Endothelial cell of umbilical vein (primary cell): ENCODE measurements at regions not wholly inside any gene's neighbourhood (a gene's known extent, or its start where the extent isn't known, plus 50 kb on each side); places are given as distances from the start of the nearest gene placed in this dataset.

Source experiments
- BruUV-seq: library from RNA; stranded (reverse); fragments of 400-500 nt; replicated peaks from 2 replicates; lab custom pipeline; 2021; lab: Mats Ljungman, UMichigan
- CTCF ChIA-PET: fragments of 300-600, 350-600 bp; sonication (Branson Sonifier 250); formaldehyde crosslinking; loops from one replicate; lab custom pipeline; 2021; ENCODE audit warnings: antibody characterized with exemption, inconsistent platforms; lab: Charles Lee
- POLR2A ChIA-PET: fragments of 300-600, 350-600 bp; sonication (Branson Sonifier 250); formaldehyde crosslinking; loops from one replicate; lab custom pipeline; 2021; ENCODE audit warnings: antibody characterized with exemption, inconsistent platforms; lab: Charles Lee
- DNase-seq: peaks from one replicate; pipeline ENCODE4 v3.0.0-alpha.2; 2011; ENCODE audit warnings: low read depth, low spot score
- FAIRE-seq: peaks from 2 replicates; lab custom pipeline; 2011; peaks lifted over from hg19 to GRCh38; lab: Jason Lieb, UNC
- H2AFZ ChIP-seq: 2 replicates; pipeline ENCODE4 v1.6.0; 2012; ENCODE audit warnings: low read depth, low read length, control low read depth, inconsistent platforms
- H3K27ac ChIP-seq: 2 replicates; pipeline ENCODE4 v1.5.1; 2011; ENCODE audit warnings: low read depth, mild to moderate bottlenecking, control low read depth, low read length, moderate library complexity; ENCODE audit not compliant: insufficient read depth
- H3K27me3 ChIP-seq, 2 experiments: 2 replicates each; pipeline versions ENCODE4 v1.6.0 to v1.6.1; 2011; ENCODE audit warnings: low read length in 2 of 2, mixed read lengths in 1 of 2; ENCODE audit not compliant: control insufficient read depth in 2 of 2, insufficient read depth in 2 of 2
- H3K36me3 ChIP-seq, 2 experiments: 2 replicates in 1 of 2; 3 replicates in 1 of 2; pipeline ENCODE4 v1.5.1; 2011; ENCODE audit warnings: low read length in 2 of 2, mild to moderate bottlenecking in 1 of 2, moderate library complexity in 1 of 2; ENCODE audit not compliant: control insufficient read depth in 2 of 2, insufficient read depth in 2 of 2; ENCODE audit errors: extremely low read depth in 1 of 2
- H3K4me1 ChIP-seq: 3 replicates; pipeline ENCODE4 v1.5.1; 2011; ENCODE audit warnings: mild to moderate bottlenecking, low read length; ENCODE audit not compliant: control insufficient read depth, insufficient read depth; ENCODE audit errors: extremely low read depth
- H3K4me2 ChIP-seq: 2 replicates; pipeline ENCODE4 v1.6.1; 2011; ENCODE audit warnings: low read length, control low read depth, mixed read lengths; ENCODE audit not compliant: insufficient read depth
- H3K4me3 ChIP-seq, 3 experiments: fragments of 200-600 bp in 1 of 3; sonication (generic), shearing (Covaris generic) in 1 of 3; replicated peaks in 1 of 3; 2 replicates each; pipeline ENCODE4 v1.5.1; 2011 to 2016; ENCODE audit warnings: control low read depth in 3 of 3, low read length in 3 of 3, mild to moderate bottlenecking in 2 of 3, inconsistent platforms in 1 of 3, low read depth in 1 of 3, moderate library complexity in 1 of 3; ENCODE audit not compliant: insufficient read depth in 1 of 3
- H3K79me2 ChIP-seq: 2 replicates; pipeline ENCODE4 v1.6.0; 2012; ENCODE audit warnings: low read length, inconsistent platforms; ENCODE audit not compliant: control insufficient read depth, insufficient read depth
- H3K9ac ChIP-seq: replicated peaks from 2 replicates; pipeline ENCODE3; 2011; ENCODE audit warnings: low read length, control low read depth; ENCODE audit not compliant: insufficient read depth; ENCODE audit errors: extremely low read depth
- H3K9me1 ChIP-seq: replicated peaks from 3 replicates; pipeline ENCODE4 v1.6.0; 2011; ENCODE audit warnings: mild to moderate bottlenecking, low read length; ENCODE audit not compliant: control insufficient read depth, insufficient read depth; ENCODE audit errors: extremely low read depth
- H3K9me3 ChIP-seq: replicated peaks from 2 replicates; pipeline ENCODE4 v1.5.1; 2012; ENCODE audit warnings: low read length, inconsistent platforms; ENCODE audit not compliant: control insufficient read depth, insufficient read depth
- H4K20me1 ChIP-seq: replicated peaks from 2 replicates; pipeline ENCODE3; 2011; ENCODE audit warnings: mild to moderate bottlenecking, low read length; ENCODE audit not compliant: control insufficient read depth, insufficient read depth; ENCODE audit errors: extremely low read depth
- CTCF ChIP-seq, 2 donors: IDR thresholded peaks; 1 replicate in 1 of 2; 2 replicates in 1 of 2; pipeline ENCODE4 v1.5.1; 2011; ENCODE audit warnings: low read length in 2 of 2, mild to moderate bottlenecking in 2 of 2, moderate library complexity in 2 of 2, control low read depth in 1 of 2, inconsistent platforms in 1 of 2, low read depth in 1 of 2; ENCODE audit not compliant: insufficient read depth in 1 of 2; ENCODE audit errors: extremely low read depth in 1 of 2
- EZH2 ChIP-seq: IDR thresholded peaks from 2 replicates; pipeline ENCODE4 v1.6.1; 2012; ENCODE audit warnings: borderline replicate concordance, low read depth, mild to moderate bottlenecking, moderate library complexity, low read length, inconsistent platforms; ENCODE audit not compliant: severe bottlenecking
- FOS ChIP-seq: IDR thresholded peaks from 2 replicates; pipeline ENCODE4 v1.6.1; 2011; ENCODE audit warnings: mild to moderate bottlenecking, low read length, moderate library complexity, borderline replicate concordance; ENCODE audit not compliant: insufficient read depth
- GATA2 ChIP-seq: IDR thresholded peaks from 2 replicates; pipeline ENCODE4 v1.7.0; 2011; ENCODE audit warnings: low read depth, mild to moderate bottlenecking, moderate library complexity, mixed read lengths, low read length; ENCODE audit not compliant: insufficient read length, insufficient read depth
- JUN ChIP-seq: IDR thresholded peaks from 2 replicates; pipeline ENCODE4 v1.6.1; 2011; ENCODE audit warnings: borderline replicate concordance, low read depth; ENCODE audit not compliant: insufficient read length, insufficient read depth
- MYC ChIP-seq: IDR thresholded peaks from one replicate; pipeline ENCODE4 v1.6.1; 2011; ENCODE audit warnings: mild to moderate bottlenecking, low read depth, low read length
- POLR2A ChIP-seq: IDR thresholded peaks from 2 replicates; pipeline ENCODE4 v1.6.1; 2012; ENCODE audit warnings: low read depth, mild to moderate bottlenecking, control low read depth, low read length
- POLR2AphosphoS5 ChIP-seq: IDR thresholded peaks from 2 replicates; pipeline ENCODE4 v1.6.1; 2012; ENCODE audit warnings: low read depth, mild to moderate bottlenecking, control low read depth, low read length, moderate library complexity; ENCODE audit not compliant: insufficient read depth
- dilution Hi-C: fragments of 300-500 bp; cut with MboI; formaldehyde crosslinking; loops from one replicate; pipeline ENCODE4 v1.15.0; 2019; ENCODE audit warnings: low sequenced_read_pairs; ENCODE audit not compliant: extremely low pct_ligation_motif_present
- intact Hi-C: fragments of 100-400 bp; cut with micrococcal nuclease; formaldehyde crosslinking; loops from one replicate; pipeline ENCODE4 v1.10.0; 2022
- TF ChIP-seq, protein P1 (sequence below): IDR thresholded peaks from 2 replicates; pipeline ENCODE4 v1.6.1; 2011; ENCODE audit not compliant: insufficient read depth, insufficient read length

- Histone ChIP-seq H3K9ac (no peak overlapping the region), H2AFZ (no peak overlapping the region), H3K36me3 (no peaks in the 10 kb centered on the region), H3K27ac (no peak overlapping the region), H3K4me1 (no peaks in the 10 kb centered on the region), H3K79me2 (no peaks in the 10 kb centered on the region), H4K20me1 (no peaks in the 10 kb centered on the region), H3K9me3 (no peaks in the 10 kb centered on the region), H3K27me3 (no peaks in the 10 kb centered on the region), H3K9me1 (no peaks in the 10 kb centered on the region), H3K4me2 (no peak overlapping the region), H3K4me3 (no peak overlapping the region)
- no TSS peak for BruUV-seq
- TF ChIP-seq POLR2A (no peak), MYC (no peak), POLR2AphosphoS5 (no peak), EZH2 (no peak), FOS (no peak), CTCF (IDR thresholded peaks at IDR 0.05; ENCODE audit: extremely low read depth in 1 of 2, insufficient read depth in 1 of 2, low read depth in 1 of 2, low read length in 2 of 2) (no peak), GATA2 (no peak), JUN (no peak)
- TF ChIP-seq, protein P1, sequence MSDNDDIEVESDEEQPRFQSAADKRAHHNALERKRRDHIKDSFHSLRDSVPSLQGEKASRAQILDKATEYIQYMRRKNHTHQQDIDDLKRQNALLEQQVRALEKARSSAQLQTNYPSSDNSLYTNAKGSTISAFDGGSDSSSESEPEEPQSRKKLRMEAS, result no peak
- intact Hi-C loops, result no loop called here
- ChIA-PET POLR2A (no interaction called here), CTCF (no interaction called here)
- no peak for DNase-seq
- dilution Hi-C loops, result no loop called here
- no peak for FAIRE-seq
Measured at GRCh38 chr2:238505119-238505891, 78.6 kb downstream of the ASB1 start.
